HepG2 (cell line): ENCODE measurements at regions not wholly inside any gene's neighbourhood (a gene's known extent, or its start where the extent isn't known, plus 50 kb on each side); places are given as distances from the start of the nearest gene placed in this dataset.

Experiments
- ATAC-seq: fragments of 200-7000 bp; cut with Tn5 transposase; 3 replicates; pipeline ENCODE4 v1.9.1; 2020; ENCODE audit warnings: mild to moderate bottlenecking, moderate library complexity
- BruUV-seq: library from RNA; stranded (reverse); fragments of 400-500 nt; replicated peaks from 2 replicates; lab custom pipeline; 2021; lab: Mats Ljungman, UMichigan
- CTCF ChIA-PET: fragments of 300-600 bp; formaldehyde crosslinking; extraction: SDS; loops from one replicate; lab custom pipeline; 2021; ENCODE audit warnings: low total read pairs, inconsistent platforms, low intra/inter-chr PET ratio; lab: Yijun Ruan, JAX
- POLR2A ChIA-PET: fragments of 350-600 bp; sonication (Branson Sonifier 250); formaldehyde crosslinking; loops from one replicate; lab custom pipeline; 2020; ENCODE audit warnings: antibody characterized with exemption, inconsistent platforms; lab: Yijun Ruan, JAX
- DNase-seq: peaks from one replicate; pipeline ENCODE4 v3.0.0-alpha.2; 2015; ENCODE audit warnings: low spot score
- FAIRE-seq: peaks from 3 replicates; lab custom pipeline; 2011; peaks lifted over from hg19 to GRCh38; lab: Jason Lieb, UNC
- H2AFZ ChIP-seq: one replicate; pipeline ENCODE4 v1.6.1; 2011; ENCODE audit warnings: low read length, inconsistent platforms
- H3K27ac ChIP-seq: fragments of 300-600 bp; 3 replicates; pipeline ENCODE4 v1.8.0; 2011; ENCODE audit warnings: mixed run types, mild to moderate bottlenecking, mixed read lengths, low read length, inconsistent platforms; ENCODE audit not compliant: insufficient read depth; ENCODE audit errors: extremely low read length
- H3K27me3 ChIP-seq, 2 experiments: fragments of 200-600 bp in 1 of 2; 2 replicates in 1 of 2; 3 replicates in 1 of 2; pipeline versions ENCODE4 v1.6.0 to v1.8.0; 2011; ENCODE audit warnings: low read length in 2 of 2, mild to moderate bottlenecking in 2 of 2, moderate library complexity in 2 of 2, inconsistent platforms in 1 of 2; ENCODE audit not compliant: insufficient read depth in 2 of 2, control insufficient read depth in 1 of 2
- H3K36me3 ChIP-seq, 2 experiments: fragments of 200-600 bp in 1 of 2; replicated peaks in 1 of 2; 2 replicates in 1 of 2; 3 replicates in 1 of 2; pipeline versions ENCODE4 v1.5.1 to v1.8.0; 2011; ENCODE audit warnings: low read length in 2 of 2, inconsistent platforms in 1 of 2; ENCODE audit not compliant: insufficient read depth in 2 of 2, control insufficient read depth in 1 of 2
- H3K4me1 ChIP-seq: 2 replicates; pipeline ENCODE4 v1.5.1; 2012; ENCODE audit warnings: low read length, inconsistent platforms; ENCODE audit not compliant: insufficient read depth
- H3K4me2 ChIP-seq: 2 replicates; pipeline ENCODE4 v1.6.0; 2011; ENCODE audit warnings: low read depth, low read length, inconsistent platforms
- H3K4me3 ChIP-seq, 3 experiments: fragments of 200-600 bp in 1 of 3; sonication (generic), shearing (Covaris generic) in 1 of 3; replicated peaks in 1 of 3; 2 replicates each; pipeline ENCODE4 v1.5.1; 2011 to 2016; ENCODE audit warnings: low read length in 3 of 3, inconsistent platforms in 2 of 3, low read depth in 2 of 3, mild to moderate bottlenecking in 2 of 3, control low read depth in 1 of 3, mixed read lengths in 1 of 3; ENCODE audit not compliant: insufficient read depth in 1 of 3
- H3K79me2 ChIP-seq: one replicate; pipeline ENCODE4 v1.6.1; 2011; ENCODE audit warnings: low read length, inconsistent platforms; ENCODE audit not compliant: insufficient read depth
- H3K9ac ChIP-seq: 2 replicates; pipeline ENCODE4 v1.6.0; 2011; ENCODE audit warnings: mild to moderate bottlenecking, low read depth, low read length, inconsistent platforms; ENCODE audit not compliant: insufficient read depth
- H3K9me3 ChIP-seq: 2 replicates; pipeline ENCODE4 v1.5.1; 2012; ENCODE audit warnings: mild to moderate bottlenecking, low read length
- H4K20me1 ChIP-seq: 2 replicates; pipeline ENCODE4 v1.6.0; 2011; ENCODE audit warnings: inconsistent platforms, mild to moderate bottlenecking, low read length, moderate library complexity; ENCODE audit not compliant: insufficient read depth
- ELF3 ChIP-seq: IDR thresholded peaks from 2 replicates; pipeline ENCODE4 v1.6.1; 2016; ENCODE audit warnings: missing genetic modification reagents, missing compliant biosample characterization
- MAZ ChIP-seq, 2 experiments: sonication (generic) in 1 of 2; formaldehyde crosslinking in 1 of 2; IDR thresholded peaks; 2 replicates each; pipeline versions ENCODE4 v1.5.0 to v1.6.1; 2012 to 2020; ENCODE audit warnings: low read depth in 2 of 2, mild to moderate bottlenecking in 2 of 2, borderline replicate concordance in 1 of 2, improper control_type of control experiment in 1 of 2, low read length in 1 of 2, missing genetic modification reagents in 1 of 2, moderate library complexity in 1 of 2
- RBAK ChIP-seq: sonication (generic); formaldehyde crosslinking; IDR thresholded peaks from 2 replicates; pipeline ENCODE4 v1.5.1; 2020; ENCODE audit warnings: mild to moderate bottlenecking, missing genetic modification reagents
- SNAPC4 ChIP-seq: sonication (generic); formaldehyde crosslinking; IDR thresholded peaks from 2 replicates; pipeline ENCODE4 v1.4.0; 2020; ENCODE audit warnings: mild to moderate bottlenecking, missing genetic modification reagents
- ZBTB42 ChIP-seq: sonication (generic); formaldehyde crosslinking; IDR thresholded peaks from 2 replicates; pipeline ENCODE4 v1.5.0; 2020; ENCODE audit warnings: mild to moderate bottlenecking, missing genetic modification reagents
- ZNF558 ChIP-seq: sonication (generic); formaldehyde crosslinking; IDR thresholded peaks from 2 replicates; pipeline ENCODE4 v1.9.0; 2022; ENCODE audit warnings: mild to moderate bottlenecking, missing genetic modification reagents, borderline replicate concordance
- ZNF646 ChIP-seq: sonication (generic); formaldehyde crosslinking; IDR thresholded peaks from 2 replicates; pipeline ENCODE4 v1.9.0; 2021; ENCODE audit warnings: mild to moderate bottlenecking, missing genetic modification reagents
- ZNF770 ChIP-seq: sonication (generic); formaldehyde crosslinking; IDR thresholded peaks from 2 replicates; pipeline ENCODE4 v1.5.0; 2020; ENCODE audit warnings: mild to moderate bottlenecking, missing genetic modification reagents
- WGBS: methylation state at CpG from one replicate; pipeline ENCODE4 v1.1.6; 2017; ENCODE audit warnings: low lambda C conversion rate; 5-methylcytosine and 5-hydroxymethylcytosine counted together
- in situ Hi-C: cut with HindIII; loops from 2 replicates; pipeline ENCODE4 v1.10.0; 2017; ENCODE audit warnings: low pct_unique_long_range_greater_than_20kb; ENCODE audit not compliant: extremely low pct_ligation_motif_present
- intact Hi-C: fragments of 100-400 bp; cut with micrococcal nuclease; formaldehyde crosslinking; loops from one replicate; pipeline ENCODE4 v1.10.0; 2022; ENCODE audit not compliant: unreplicated experiment

- intact Hi-C loops = no loop called here
- Histone ChIP-seq H3K27me3 (peaks cover 5 to 30% of the 10 kb centered on the region in 2 experiments; a peak in 4 of 5 replicates), H3K36me3 (no peaks in the 10 kb centered on the region), H2AFZ (no peak overlapping the region), H3K4me2 (no peak overlapping the region), H3K9me3 (no peaks in the 10 kb centered on the region), H3K79me2 (no peaks in the 10 kb centered on the region), H3K9ac (no peak overlapping the region), H3K27ac (no peak overlapping the region), H3K4me3 (no peak overlapping the region), H3K4me1 (no peaks in the 10 kb centered on the region), H4K20me1 (no peaks in the 10 kb centered on the region)
- no peak for TF ChIP-seq ELF3 (CRISPR knock-in tag)
- no peak for TF ChIP-seq ZNF646 (CRISPR knock-in tag)
- no peak for TF ChIP-seq ZNF558 (CRISPR knock-in tag)
- no peak for TF ChIP-seq RBAK (CRISPR knock-in tag)
- no peak for TF ChIP-seq SNAPC4 (CRISPR knock-in tag)
- no peak for TF ChIP-seq MAZ (IDR thresholded peaks at IDR 0.05; ENCODE audit: borderline replicate concordance, low read depth, low read length)
- TF ChIP-seq MAZ (CRISPR knock-in tag; IDR thresholded peaks at IDR 0.05; ENCODE audit: low read depth) = no peak
- no peak for TF ChIP-seq ZNF770
- no peak for TF ChIP-seq ZBTB42 (CRISPR knock-in tag)
- DNase-seq (no peak), FAIRE-seq (no peak), ATAC-seq (no peak)
- in situ Hi-C loops = no loop called here
- no TSS peak for BruUV-seq
- CTCF ChIA-PET = no interaction called here
- POLR2A ChIA-PET = no interaction called here
- 51% methylated on average over 5 of the region's 8 CpGs for WGBS
Observed at GRCh38 chr10:124345521-124345920, 73.2 kb downstream of the OAT start.
